ENCODE measurements at regions not wholly inside any gene's neighbourhood (a gene's known extent, or its start where the extent isn't known, plus 50 kb on each side); places are given as distances from the start of the nearest gene placed in this dataset.

DNA sequence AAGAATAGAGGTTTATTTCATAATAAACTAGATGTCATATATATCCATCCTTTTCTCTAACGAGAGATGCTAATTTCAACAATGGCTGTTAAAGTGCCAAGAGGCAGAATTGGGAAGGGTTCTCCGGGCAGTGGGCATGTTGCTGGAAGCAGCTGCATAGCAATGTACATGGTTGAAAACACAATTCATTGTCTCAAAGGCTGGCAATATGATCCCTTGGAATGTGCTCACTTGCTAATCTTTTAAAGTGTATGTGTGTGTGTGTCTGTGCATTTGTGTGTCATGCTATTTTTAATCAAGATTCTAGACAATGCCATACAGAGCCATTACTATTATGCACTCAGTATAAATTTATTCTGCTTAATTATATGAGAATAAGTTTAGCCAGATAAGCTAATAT, 1020.3 kb downstream of the NAALADL2 start:
- BruUV-seq (replicated peaks) = no TSS peak
- no peak for ATAC-seq
- 0% methylated on average over 2 of the region's 2 CpGs for WGBS (ENCODE audit: insufficient coverage, low coverage, missing lambda C conversion rate)

DNA sequence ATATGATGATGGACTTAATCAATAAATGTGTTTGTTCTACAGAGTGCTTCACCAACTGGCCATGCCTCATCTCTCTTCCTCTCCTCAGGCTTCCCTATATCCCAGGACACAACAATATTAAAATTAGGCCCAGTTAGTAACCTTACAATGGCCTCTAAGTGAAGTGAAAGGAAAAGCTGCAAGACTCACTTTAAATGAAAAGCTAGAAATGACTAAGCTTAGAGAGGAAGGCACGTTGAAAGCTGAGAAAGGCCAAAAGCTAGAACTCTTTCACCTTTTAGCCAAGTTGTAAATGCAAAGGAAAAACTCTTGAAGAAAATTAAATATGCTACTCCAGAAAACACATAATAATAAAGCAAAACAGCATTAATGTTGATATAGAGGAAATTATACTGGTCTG, 1010.3 kb downstream of the NAALADL2 start:
- ATAC-seq = no peak
- CTCF ChIA-PET (ENCODE audit: low intra/inter-chr PET ratio) = no interaction called here
- POLR2A ChIA-PET = no interaction called here
- TF ChIP-seq TEAD2 (tag; IDR thresholded peaks at IDR 0.05) (no peak), ETS2 (tag; IDR thresholded peaks at IDR 0.05; ENCODE audit: borderline replicate concordance, poor library complexity, severe bottlenecking) (no peak), EP300 (IDR thresholded peaks at IDR 0.05; ENCODE audit: low read length) (no peak)
- TF ChIP-seq, protein P1, sequence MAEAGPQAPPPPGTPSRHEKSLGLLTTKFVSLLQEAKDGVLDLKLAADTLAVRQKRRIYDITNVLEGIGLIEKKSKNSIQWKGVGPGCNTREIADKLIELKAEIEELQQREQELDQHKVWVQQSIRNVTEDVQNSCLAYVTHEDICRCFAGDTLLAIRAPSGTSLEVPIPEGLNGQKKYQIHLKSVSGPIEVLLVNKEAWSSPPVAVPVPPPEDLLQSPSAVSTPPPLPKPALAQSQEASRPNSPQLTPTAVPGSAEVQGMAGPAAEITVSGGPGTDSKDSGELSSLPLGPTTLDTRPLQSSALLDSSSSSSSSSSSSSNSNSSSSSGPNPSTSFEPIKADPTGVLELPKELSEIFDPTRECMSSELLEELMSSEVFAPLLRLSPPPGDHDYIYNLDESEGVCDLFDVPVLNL (CRISPR knock-in tag; IDR thresholded peaks at IDR 0.05; ENCODE audit: low read depth) = no peak
- TF ChIP-seq, protein P2, sequence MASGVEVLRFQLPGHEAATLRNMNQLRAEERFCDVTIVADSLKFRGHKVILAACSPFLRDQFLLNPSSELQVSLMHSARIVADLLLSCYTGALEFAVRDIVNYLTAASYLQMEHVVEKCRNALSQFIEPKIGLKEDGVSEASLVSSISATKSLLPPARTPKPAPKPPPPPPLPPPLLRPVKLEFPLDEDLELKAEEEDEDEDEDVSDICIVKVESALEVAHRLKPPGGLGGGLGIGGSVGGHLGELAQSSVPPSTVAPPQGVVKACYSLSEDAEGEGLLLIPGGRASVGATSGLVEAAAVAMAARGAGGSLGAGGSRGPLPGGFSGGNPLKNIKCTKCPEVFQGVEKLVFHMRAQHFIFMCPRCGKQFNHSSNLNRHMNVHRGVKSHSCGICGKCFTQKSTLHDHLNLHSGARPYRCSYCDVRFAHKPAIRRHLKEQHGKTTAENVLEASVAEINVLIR (CRISPR knock-in tag; IDR thresholded peaks at IDR 0.05) = no peak
- TF ChIP-seq, protein P3, sequence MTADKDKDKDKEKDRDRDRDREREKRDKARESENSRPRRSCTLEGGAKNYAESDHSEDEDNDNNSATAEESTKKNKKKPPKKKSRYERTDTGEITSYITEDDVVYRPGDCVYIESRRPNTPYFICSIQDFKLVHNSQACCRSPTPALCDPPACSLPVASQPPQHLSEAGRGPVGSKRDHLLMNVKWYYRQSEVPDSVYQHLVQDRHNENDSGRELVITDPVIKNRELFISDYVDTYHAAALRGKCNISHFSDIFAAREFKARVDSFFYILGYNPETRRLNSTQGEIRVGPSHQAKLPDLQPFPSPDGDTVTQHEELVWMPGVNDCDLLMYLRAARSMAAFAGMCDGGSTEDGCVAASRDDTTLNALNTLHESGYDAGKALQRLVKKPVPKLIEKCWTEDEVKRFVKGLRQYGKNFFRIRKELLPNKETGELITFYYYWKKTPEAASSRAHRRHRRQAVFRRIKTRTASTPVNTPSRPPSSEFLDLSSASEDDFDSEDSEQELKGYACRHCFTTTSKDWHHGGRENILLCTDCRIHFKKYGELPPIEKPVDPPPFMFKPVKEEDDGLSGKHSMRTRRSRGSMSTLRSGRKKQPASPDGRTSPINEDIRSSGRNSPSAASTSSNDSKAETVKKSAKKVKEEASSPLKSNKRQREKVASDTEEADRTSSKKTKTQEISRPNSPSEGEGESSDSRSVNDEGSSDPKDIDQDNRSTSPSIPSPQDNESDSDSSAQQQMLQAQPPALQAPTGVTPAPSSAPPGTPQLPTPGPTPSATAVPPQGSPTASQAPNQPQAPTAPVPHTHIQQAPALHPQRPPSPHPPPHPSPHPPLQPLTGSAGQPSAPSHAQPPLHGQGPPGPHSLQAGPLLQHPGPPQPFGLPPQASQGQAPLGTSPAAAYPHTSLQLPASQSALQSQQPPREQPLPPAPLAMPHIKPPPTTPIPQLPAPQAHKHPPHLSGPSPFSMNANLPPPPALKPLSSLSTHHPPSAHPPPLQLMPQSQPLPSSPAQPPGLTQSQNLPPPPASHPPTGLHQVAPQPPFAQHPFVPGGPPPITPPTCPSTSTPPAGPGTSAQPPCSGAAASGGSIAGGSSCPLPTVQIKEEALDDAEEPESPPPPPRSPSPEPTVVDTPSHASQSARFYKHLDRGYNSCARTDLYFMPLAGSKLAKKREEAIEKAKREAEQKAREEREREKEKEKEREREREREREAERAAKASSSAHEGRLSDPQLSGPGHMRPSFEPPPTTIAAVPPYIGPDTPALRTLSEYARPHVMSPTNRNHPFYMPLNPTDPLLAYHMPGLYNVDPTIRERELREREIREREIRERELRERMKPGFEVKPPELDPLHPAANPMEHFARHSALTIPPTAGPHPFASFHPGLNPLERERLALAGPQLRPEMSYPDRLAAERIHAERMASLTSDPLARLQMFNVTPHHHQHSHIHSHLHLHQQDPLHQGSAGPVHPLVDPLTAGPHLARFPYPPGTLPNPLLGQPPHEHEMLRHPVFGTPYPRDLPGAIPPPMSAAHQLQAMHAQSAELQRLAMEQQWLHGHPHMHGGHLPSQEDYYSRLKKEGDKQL (CRISPR knock-in tag; IDR thresholded peaks at IDR 0.05; ENCODE audit: borderline replicate concordance) = no peak

More for the DNA sequence above, 1020.3 kb downstream of the NAALADL2 start:
- no peak overlapping the region for H3K27ac ChIP-seq (ENCODE audit: extremely low read depth, low read depth, low read length)
- H3K4me1 ChIP-seq (replicated peaks in 1 of 2; ENCODE audit: control insufficient read depth in 2 of 2, insufficient read depth in 2 of 2, low read length in 2 of 2) = no peaks in the 10 kb centered on the region
- H3K9me1 ChIP-seq (ENCODE audit: control insufficient read depth, insufficient read depth, low read length) = no peaks in the 10 kb centered on the region
- POLR2A ChIA-PET = no interaction called here
- H3K4me3 ChIP-seq = no peak overlapping the region
- no peak overlapping the region for H3K9ac ChIP-seq (ENCODE audit: insufficient read depth in 1 of 2, low read depth in 2 of 2, low read length in 2 of 2)
- H3K4me2 ChIP-seq (ENCODE audit: insufficient read depth, low read length) = no peak overlapping the region
- H3K27me3 ChIP-seq (ENCODE audit: control insufficient read depth in 2 of 2, insufficient read depth in 2 of 2, low read length in 2 of 2) = no peaks in the 10 kb centered on the region
- H3K36me3 ChIP-seq (ENCODE audit: control insufficient read depth, insufficient read depth, low read length) = no peaks in the 10 kb centered on the region
- in situ Hi-C loops (cut with MboI) (no loop called here), intact Hi-C loops (cut with micrococcal nuclease) (no loop called here)
- H3K9me3 ChIP-seq (replicated peaks; ENCODE audit: control insufficient read depth, insufficient read depth, low read depth, low read length) = no peaks in the 10 kb centered on the region
- FAIRE-seq (no peak), DNase-seq (ENCODE audit: extremely low read depth in 1 of 4, low spot score in 3 of 4) (no peak)
- no peaks in the 10 kb centered on the region for H3K79me2 ChIP-seq (ENCODE audit: control insufficient read depth, insufficient read depth, low read length)
- no peak overlapping the region for H2AFZ ChIP-seq (ENCODE audit: low read depth, low read length)
- CTCF ChIA-PET (ENCODE audit: low intra/inter-chr PET ratio) = no interaction called here
- H4K20me1 ChIP-seq (replicated peaks; ENCODE audit: control insufficient read depth, insufficient read depth, low read length) = no peaks in the 10 kb centered on the region
- TF ChIP-seq SETDB1 (IDR thresholded peaks at IDR 0.05; ENCODE audit: low read length) = no peak
- TF ChIP-seq RBFOX2 (IDR thresholded peaks at IDR 0.05; ENCODE audit: low read depth, low read length) = no peak
- no peak for TF ChIP-seq ZNF589 (CRISPR knock-in tag; IDR thresholded peaks at IDR 0.05; ENCODE audit: low read depth)

More for the DNA sequence above, 1010.3 kb downstream of the NAALADL2 start:
- BruUV-seq (replicated peaks) = no TSS peak
- WGBS (ENCODE audit: insufficient coverage, low coverage, missing lambda C conversion rate) = 14% methylated on average over 1 of the region's 1 CpG
- no peak overlapping the region for H3K27ac ChIP-seq (ENCODE audit: extremely low read depth, low read depth, low read length)
- in situ Hi-C loops (cut with MboI) = no loop called here
- H3K4me2 ChIP-seq (ENCODE audit: insufficient read depth, low read length) = no peak overlapping the region
- no peak overlapping the region for H2AFZ ChIP-seq (ENCODE audit: low read depth, low read length)
- no peaks in the 10 kb centered on the region for H3K9me1 ChIP-seq (ENCODE audit: control insufficient read depth, insufficient read depth, low read length)
- no peaks in the 10 kb centered on the region for H4K20me1 ChIP-seq (replicated peaks; ENCODE audit: control insufficient read depth, insufficient read depth, low read length)
- H3K4me3 ChIP-seq = no peak overlapping the region
- no peaks in the 10 kb centered on the region for H3K36me3 ChIP-seq (ENCODE audit: control insufficient read depth, insufficient read depth, low read length)
- no peaks in the 10 kb centered on the region for H3K27me3 ChIP-seq (ENCODE audit: control insufficient read depth in 2 of 2, insufficient read depth in 2 of 2, low read length in 2 of 2)
- no peaks in the 10 kb centered on the region for H3K4me1 ChIP-seq (replicated peaks in 1 of 2; ENCODE audit: control insufficient read depth in 2 of 2, insufficient read depth in 2 of 2, low read length in 2 of 2)
- no peaks in the 10 kb centered on the region for H3K9me3 ChIP-seq (replicated peaks; ENCODE audit: control insufficient read depth, insufficient read depth, low read depth, low read length)
- no peaks in the 10 kb centered on the region for H3K79me2 ChIP-seq (ENCODE audit: control insufficient read depth, insufficient read depth, low read length)
- DNase-seq (ENCODE audit: extremely low read depth in 1 of 4, low spot score in 3 of 4) (no peak), FAIRE-seq (no peak)
- intact Hi-C loops (cut with micrococcal nuclease) = no loop called here
- H3K9ac ChIP-seq (ENCODE audit: insufficient read depth in 1 of 2, low read depth in 2 of 2, low read length in 2 of 2) = no peak overlapping the region

Measured in K562 (cell line).